HEK293T (cell line): ENCODE measurements at regions not wholly inside any gene's neighbourhood (a gene's known extent, or its start where the extent isn't known, plus 50 kb on each side); places are given as distances from the start of the nearest gene placed in this dataset.

Source experiments
- BHLHE40 ChIP-seq: fragments of 450-650 bp; IDR thresholded peaks from 2 replicates; pipeline ENCODE4 v1.6.1; 2016; ENCODE audit warnings: mild to moderate bottlenecking, moderate library complexity, borderline replicate concordance
- FOXK2 ChIP-seq: fragments of 450-650 bp; IDR thresholded peaks from 2 replicates; pipeline ENCODE4 v1.6.1; 2016; ENCODE audit warnings: mild to moderate bottlenecking
- NFRKB ChIP-seq: fragments of 450-650 bp; IDR thresholded peaks from 2 replicates; pipeline ENCODE4 v1.6.1; 2016; ENCODE audit warnings: mild to moderate bottlenecking, moderate library complexity
- ZNF384 ChIP-seq: fragments of 450-650 bp; IDR thresholded peaks from 2 replicates; pipeline ENCODE4 v1.6.1; 2016

- TF ChIP-seq BHLHE40 = no peak
- TF ChIP-seq NFRKB = no peak
- no peak for TF ChIP-seq ZNF384
- no peak for TF ChIP-seq FOXK2
Observed at GRCh38 chr13:73272831-73273230, 214.0 kb downstream of the KLF5 start.
